HAP-1 (cell line): ENCODE measurements at regions not wholly inside any gene's neighbourhood (a gene's known extent, or its start where the extent isn't known, plus 50 kb on each side); places are given as distances from the start of the nearest gene placed in this dataset.
A peak's percentile ranks its signal among the peaks of the same experiment; 100 is the strongest.
"Not testable (repeated sequence)": the region's sequence is repeated elsewhere in the genome, so short reads cannot be mapped to it uniquely, and the experiment has no call there.

Experiments
- DNase-seq, 2 experiments: peaks; one replicate each; pipeline ENCODE4 v3.0.0-alpha.2; 2016 to 2020; ENCODE audit warnings: low spot score in 2 of 2
- H3K27me3 ChIP-seq: fragments of 250-450 bp; sonication (Bioruptor Pico); 2 replicates; pipeline ENCODE4 v1.5.1; 2020; ENCODE audit warnings: low read depth, mild to moderate bottlenecking, moderate library complexity
- H3K36me3 ChIP-seq: fragments of 250-450 bp; sonication (Bioruptor Pico); replicated peaks from 2 replicates; pipeline ENCODE4 v1.5.1; 2020; ENCODE audit warnings: mild to moderate bottlenecking
- H3K4me1 ChIP-seq: fragments of 250-450 bp; sonication (Bioruptor Pico); 2 replicates; pipeline ENCODE4 v1.5.1; 2020; ENCODE audit warnings: mild to moderate bottlenecking
- H3K4me3 ChIP-seq: fragments of 250-450 bp; sonication (Bioruptor Pico); 2 replicates; pipeline ENCODE4 v1.5.1; 2020; ENCODE audit warnings: mild to moderate bottlenecking, moderate library complexity
- H3K9me3 ChIP-seq: fragments of 250-450 bp; sonication (Bioruptor Pico); 2 replicates; pipeline ENCODE4 v1.5.1; 2020; ENCODE audit warnings: mild to moderate bottlenecking, moderate library complexity
- in situ Hi-C: fragments of 300-500 bp; cut with MboI; formaldehyde crosslinking; loops from 3 replicates; pipeline ENCODE4 v1.14.3; 2020; ENCODE audit warnings: low sequenced_read_pairs, inconsistent platforms, mixed read lengths

DNA sequence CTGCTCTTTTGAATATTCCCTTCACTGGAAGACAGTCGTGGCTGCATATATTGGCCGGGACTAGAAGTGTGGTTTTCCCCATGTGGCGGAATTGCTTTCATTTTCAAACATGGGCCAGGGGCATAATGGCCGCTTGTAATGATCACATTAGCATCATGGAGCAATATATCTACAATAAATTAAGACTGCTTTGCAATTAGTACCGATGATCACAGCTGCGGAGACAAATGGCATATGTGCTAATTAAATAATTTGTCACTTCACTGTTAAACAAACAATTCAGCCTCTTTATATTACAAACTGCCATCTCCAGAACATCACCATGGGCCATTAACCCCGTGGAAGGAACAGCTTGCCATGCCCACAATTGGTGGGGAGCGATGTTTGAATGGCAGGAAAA, 68.2 kb upstream of the OLIG2 start:
- Histone ChIP-seq H3K27me3 (no peaks in the 10 kb centered on the region), H3K36me3 (no peaks in the 10 kb centered on the region), H3K4me3 (no peak overlapping the region), H3K9me3 (no peaks in the 10 kb centered on the region), H3K4me1 (peaks cover 65% of the 10 kb centered on the region)
- in situ Hi-C loops, result no loop called here
- DNase-seq, result no peak

DNA sequence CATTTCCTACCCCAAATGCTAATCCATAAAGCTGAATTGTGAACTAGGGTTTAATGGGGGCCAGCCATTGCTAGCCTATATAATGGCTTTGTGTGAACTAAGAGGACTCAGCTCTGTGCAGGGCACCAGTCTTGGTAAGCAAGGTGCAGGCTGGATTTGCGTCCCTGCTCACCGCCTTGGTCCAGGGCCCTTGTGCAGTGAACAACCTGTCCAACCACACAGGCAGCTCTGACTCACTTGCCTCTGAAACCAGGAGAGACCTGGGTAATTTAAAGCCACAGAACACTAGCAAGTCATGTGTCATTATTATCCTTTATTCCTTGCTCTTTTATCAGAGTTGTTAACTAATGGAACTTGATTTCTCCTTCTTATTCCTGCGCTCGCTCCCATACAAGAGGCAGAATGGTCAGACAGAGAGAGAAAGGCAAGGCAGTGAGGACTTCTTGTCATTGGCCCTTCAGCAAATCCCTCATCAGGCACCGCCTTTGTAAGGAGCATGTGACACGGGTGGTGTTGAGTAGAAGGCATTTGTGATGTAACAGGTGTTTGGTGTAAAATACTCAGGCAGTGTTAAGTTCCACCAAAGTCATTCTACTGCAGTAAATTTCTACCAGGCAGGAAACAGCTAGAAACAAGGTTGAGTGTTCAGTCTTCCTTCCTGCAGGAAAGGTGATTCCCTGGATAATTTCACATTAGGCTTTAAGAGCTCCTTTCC, 67.3 kb upstream of the OLIG2 start:
- Histone ChIP-seq H3K36me3 (no peaks in the 10 kb centered on the region), H3K27me3 (no peaks in the 10 kb centered on the region), H3K4me1 (peaks cover 67% of the 10 kb centered on the region), H3K9me3 (no peaks in the 10 kb centered on the region), H3K4me3 (no peak overlapping the region)
- in situ Hi-C loops, result no loop called here
- peak; percentile 55 to 56 for DNase-seq

DNA sequence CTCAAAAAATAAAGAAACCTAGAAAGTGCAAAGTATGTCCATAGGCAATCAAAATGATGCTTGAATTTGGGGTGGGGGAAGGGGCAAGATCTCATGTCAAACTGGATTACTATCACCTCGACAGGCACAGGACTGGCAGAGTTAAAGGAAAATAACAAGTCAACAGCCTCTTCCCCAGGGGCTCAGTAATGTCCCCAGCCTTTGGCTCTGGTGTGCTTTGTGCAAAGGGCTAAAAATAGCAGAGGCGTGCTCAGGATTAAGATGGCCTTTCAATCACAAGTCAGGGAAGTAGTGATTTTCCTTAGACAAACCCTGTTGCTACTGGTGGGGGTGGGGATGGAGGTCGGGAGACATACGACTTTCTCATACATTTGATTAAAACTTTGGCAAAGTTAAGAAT, 63.5 kb upstream of the OLIG2 start:
- no peaks in the 10 kb centered on the region for H3K27me3 ChIP-seq
- in situ Hi-C loops, result no loop called here
- no peak overlapping the region for H3K4me3 ChIP-seq
- H3K36me3 ChIP-seq, result no peaks in the 10 kb centered on the region
- no peaks in the 10 kb centered on the region for H3K9me3 ChIP-seq
- peak; percentile 67 to 77 for DNase-seq
- peaks cover 69% of the 10 kb centered on the region for H3K4me1 ChIP-seq

DNA sequence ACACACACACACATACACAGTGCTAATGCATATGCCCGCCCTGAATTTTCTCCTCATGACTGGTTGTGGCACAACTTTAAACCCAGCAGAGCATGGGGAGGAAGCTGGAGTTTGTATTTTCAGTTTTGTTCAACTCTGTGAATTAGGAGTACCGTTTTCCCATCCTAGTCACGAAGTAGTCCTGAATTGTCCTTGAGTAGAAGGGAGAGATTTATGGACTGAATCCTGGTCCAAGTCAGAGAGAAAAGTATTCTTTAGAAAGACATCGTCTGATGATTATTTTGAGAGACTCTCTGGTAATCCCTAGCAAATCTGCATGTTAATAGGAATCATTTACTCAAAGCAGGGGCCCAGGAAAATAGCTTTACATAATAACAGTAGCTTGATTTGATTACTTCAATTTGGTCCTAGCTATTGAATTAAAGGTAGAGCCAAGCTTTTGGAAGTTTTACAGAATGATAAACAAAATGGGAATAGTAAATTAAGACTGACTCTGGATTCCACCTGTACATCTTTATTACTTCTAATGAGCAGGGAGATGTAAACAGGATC, 60.5 kb upstream of the OLIG2 start:
- H3K27me3 ChIP-seq, result no peaks in the 10 kb centered on the region
- peak in 1 of 2 experiments; percentile 99 for DNase-seq
- H3K36me3 ChIP-seq, result no peaks in the 10 kb centered on the region
- in situ Hi-C loops, result no loop called here
- H3K4me3 ChIP-seq, result no peak overlapping the region
- H3K4me1 ChIP-seq, result peaks cover 54% of the 10 kb centered on the region
- no peaks in the 10 kb centered on the region for H3K9me3 ChIP-seq

DNA sequence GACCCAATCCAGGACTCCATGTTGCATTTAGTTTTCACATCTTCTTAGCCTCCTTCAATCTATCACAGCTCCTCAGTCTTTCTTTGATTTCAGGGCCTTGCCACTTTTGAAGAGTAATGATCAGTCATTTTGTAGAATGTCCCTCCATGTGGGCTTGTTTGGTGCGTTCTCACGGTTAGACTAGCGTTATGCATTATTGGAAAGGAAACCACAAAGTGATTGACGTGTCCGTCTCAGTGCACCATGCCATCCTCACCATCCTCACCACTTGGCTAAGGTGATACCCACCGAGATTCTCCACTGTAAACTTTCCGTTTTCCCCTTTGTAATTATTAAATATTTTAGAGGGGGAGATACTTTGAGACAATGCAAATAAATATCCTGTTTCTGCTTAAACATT, 59.6 kb upstream of the OLIG2 start:
- no peak for DNase-seq
- Histone ChIP-seq H3K36me3 (no peaks in the 10 kb centered on the region), H3K4me1 (peaks cover 52% of the 10 kb centered on the region), H3K27me3 (no peaks in the 10 kb centered on the region), H3K4me3 (no peak overlapping the region), H3K9me3 (no peaks in the 10 kb centered on the region)
- in situ Hi-C loops, result no loop called here

DNA sequence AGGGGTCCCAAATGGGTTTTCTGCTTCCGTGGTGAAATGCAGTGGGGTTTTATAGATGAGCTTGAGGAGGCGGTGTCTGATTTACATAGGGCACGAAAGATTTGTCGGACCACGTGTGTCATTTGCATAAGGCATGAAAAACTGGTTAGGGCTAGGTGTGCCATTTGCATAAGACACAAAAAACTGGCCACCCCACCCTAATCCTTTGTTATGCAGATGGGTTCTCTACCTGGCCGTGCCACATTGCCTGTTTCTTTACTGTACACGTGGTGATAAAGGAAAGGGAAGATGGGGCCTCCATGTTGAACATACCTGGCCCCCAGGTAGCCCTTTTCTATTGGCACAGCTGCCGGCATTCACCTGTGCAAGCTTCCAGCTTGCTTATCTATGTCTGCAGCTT, 57.6 kb upstream of the OLIG2 start:
- DNase-seq, H3K27me3 ChIP-seq, H3K9me3 ChIP-seq, H3K4me3 ChIP-seq, H3K36me3 ChIP-seq, in situ Hi-C loops: not testable (repeated sequence)
- peaks cover 35% of the 10 kb centered on the region for H3K4me1 ChIP-seq

DNA sequence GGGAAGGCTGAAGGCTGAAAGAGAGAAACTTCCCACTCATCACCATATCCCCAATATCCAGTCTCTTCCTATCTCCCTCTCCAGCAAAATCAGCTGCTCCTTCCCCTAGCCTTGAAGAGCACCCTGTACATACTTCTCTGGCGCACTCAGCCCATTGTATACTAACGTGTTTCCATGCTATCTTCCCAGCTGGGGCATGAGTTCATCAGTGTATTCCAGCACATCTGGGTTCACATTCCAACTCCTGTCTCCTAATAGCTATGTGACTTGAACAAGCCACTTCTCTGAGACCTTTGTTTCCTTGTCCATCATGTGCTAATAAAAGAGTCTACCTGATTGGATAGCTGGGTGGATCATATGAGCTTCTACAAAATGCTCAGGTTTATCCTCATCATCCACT, 51.1 kb upstream of the OLIG2 start:
- Histone ChIP-seq H3K36me3 (no peaks in the 10 kb centered on the region), H3K4me1 (no peaks in the 10 kb centered on the region), H3K27me3 (no peaks in the 10 kb centered on the region), H3K9me3 (no peaks in the 10 kb centered on the region), H3K4me3 (no peak overlapping the region)
- no peak for DNase-seq
- in situ Hi-C loops, result no loop called here

DNA sequence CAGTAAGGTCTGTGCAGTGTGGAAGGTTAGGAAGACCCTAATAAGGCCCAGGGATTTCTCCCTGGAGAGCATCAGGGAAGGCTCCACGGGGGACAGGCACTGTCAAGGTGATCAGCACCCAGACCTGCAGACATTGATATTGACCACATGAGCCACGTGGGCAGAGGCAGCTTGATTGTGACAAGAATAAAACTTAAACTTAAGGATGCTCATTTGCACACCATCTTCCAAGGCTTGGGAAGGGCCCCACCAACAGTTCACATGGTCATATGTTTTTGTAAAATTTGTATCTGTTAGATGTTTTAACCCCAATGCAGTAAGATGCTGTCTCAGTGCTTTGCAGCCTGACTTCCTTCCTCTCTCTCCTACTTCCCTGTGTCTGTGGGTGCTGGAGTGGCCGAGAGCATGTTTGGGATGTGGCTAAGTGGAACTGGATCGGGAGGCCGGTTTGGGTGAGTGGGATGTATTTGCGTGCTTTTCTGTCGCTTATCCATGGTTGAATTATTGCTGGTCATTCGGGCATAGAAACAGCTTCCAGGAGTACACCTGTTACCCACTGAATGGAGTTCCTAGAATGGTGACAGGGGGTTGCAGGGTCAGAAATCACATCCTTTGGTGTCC, 49.8 kb upstream of the OLIG2 start:
- in situ Hi-C loops, result no loop called here
- Histone ChIP-seq H3K9me3 (no peaks in the 10 kb centered on the region), H3K27me3 (no peaks in the 10 kb centered on the region), H3K4me1 (no peaks in the 10 kb centered on the region), H3K36me3 (no peaks in the 10 kb centered on the region), H3K4me3 (no peak overlapping the region)
- DNase-seq, result no peak
